GM23338 (cell line): ENCODE measurements at regions not wholly inside any gene's neighbourhood (a gene's known extent, or its start where the extent isn't known, plus 50 kb on each side); places are given as distances from the start of the nearest gene placed in this dataset.

ENCODE experiments used
- ATAC-seq: fragments of 200-7000 bp; cut with Tn5 transposase; 3 replicates; pipeline ENCODE4 v1.9.1; 2020
- DNase-seq: peaks from one replicate; pipeline ENCODE4 v3.0.0-alpha.2; 2015; ENCODE audit warnings: low spot score
- H2AFZ ChIP-seq: fragments of 200-600 bp; sonication (generic); 2 replicates; pipeline ENCODE4 v1.8.0; 2016; ENCODE audit warnings: antibody characterized with exemption, mild to moderate bottlenecking, moderate library complexity
- H3F3A ChIP-seq: fragments of 200-600 bp; sonication (generic); replicated peaks from 2 replicates; pipeline ENCODE4 v1.8.0; 2017; ENCODE audit warnings: antibody characterized with exemption, mixed run types, low read depth
- H3K27ac ChIP-seq: fragments of 200-600 bp; sonication (generic); 2 replicates; pipeline ENCODE4 v1.6.1; 2016; ENCODE audit warnings: low read depth
- H3K27me3 ChIP-seq: fragments of 200-600 bp; sonication (generic); 2 replicates; pipeline ENCODE4 v1.8.0; 2016; ENCODE audit warnings: mild to moderate bottlenecking, mixed run types, moderate library complexity; ENCODE audit not compliant: insufficient read depth
- H3K36me3 ChIP-seq: fragments of 200-600 bp; sonication (generic); 2 replicates; pipeline ENCODE4 v1.8.0; 2016; ENCODE audit warnings: mild to moderate bottlenecking; ENCODE audit not compliant: insufficient read depth
- H3K4me1 ChIP-seq: fragments of 200-600 bp; sonication (generic); 2 replicates; pipeline ENCODE4 v1.8.0; 2016; ENCODE audit warnings: mild to moderate bottlenecking, moderate library complexity; ENCODE audit not compliant: insufficient read depth
- H3K4me2 ChIP-seq: fragments of 200-600 bp; sonication (generic); 2 replicates; pipeline ENCODE4 v1.7.1; 2017; ENCODE audit warnings: mixed run types
- H3K4me3 ChIP-seq: fragments of 200-600 bp; sonication (generic); 2 replicates; pipeline ENCODE4 v1.6.1; 2016; ENCODE audit warnings: mixed run types
- H3K79me2 ChIP-seq: fragments of 200-600 bp; sonication (generic); replicated peaks from 2 replicates; pipeline ENCODE4 v1.8.0; 2017; ENCODE audit warnings: mild to moderate bottlenecking; ENCODE audit not compliant: insufficient read depth
- H3K9me2 ChIP-seq: fragments of 200-600 bp; sonication (generic); 2 replicates; pipeline ENCODE4 v1.8.0; 2017; ENCODE audit not compliant: insufficient read depth
- H4K20me1 ChIP-seq: fragments of 200-600 bp; sonication (generic); replicated peaks from 2 replicates; pipeline ENCODE4 v1.8.0; 2017; ENCODE audit warnings: mild to moderate bottlenecking; ENCODE audit not compliant: insufficient read depth
- H3K27ac Mint-ChIP-seq: 2 replicates; pipeline ENCODE4 v1.8.0; 2020; ENCODE audit warnings: inconsistent platforms, mild to moderate bottlenecking, moderate library complexity, mixed read lengths
- H3K27me3 Mint-ChIP-seq: 3 replicates; pipeline ENCODE4 v1.8.0; 2022; ENCODE audit warnings: low read depth, mild to moderate bottlenecking, moderate library complexity, mixed read lengths, inconsistent platforms; ENCODE audit not compliant: insufficient read depth, poor library complexity
- H3K36me3 Mint-ChIP-seq: 3 replicates; pipeline ENCODE4 v1.8.0; 2021; ENCODE audit warnings: low read depth, mild to moderate bottlenecking, inconsistent platforms, moderate library complexity, mixed read lengths
- H3K4me1 Mint-ChIP-seq: 3 replicates; pipeline ENCODE4 v1.8.0; 2020; ENCODE audit warnings: mild to moderate bottlenecking, inconsistent platforms, mixed read lengths
- H3K4me3 Mint-ChIP-seq: 3 replicates; pipeline ENCODE4 v1.8.0; 2021; ENCODE audit warnings: moderate library complexity, mild to moderate bottlenecking, inconsistent platforms, mixed read lengths
- H3K9me3 Mint-ChIP-seq: 3 replicates; pipeline ENCODE4 v1.8.0; 2020; ENCODE audit warnings: moderate library complexity, mild to moderate bottlenecking, inconsistent platforms, mixed read lengths
- CREB1 ChIP-seq: fragments of 250-450 bp; sonication (Bioruptor Pico); IDR thresholded peaks from 2 replicates; pipeline ENCODE4 v1.5.0; 2020; ENCODE audit warnings: low read depth, mild to moderate bottlenecking, moderate library complexity
- CTCF ChIP-seq, 2 experiments: fragments of 200-600 bp in 1 of 2; sonication (generic) in 1 of 2; conservative IDR thresholded peaks; 2 replicates each; pipeline versions ENCODE4 v1.5.1 to v1.6.1; 2016 to 2017; ENCODE audit warnings: antibody characterized with exemption in 2 of 2, low read depth in 2 of 2, mild to moderate bottlenecking in 2 of 2, moderate library complexity in 1 of 2
- ETS1 ChIP-seq: IDR thresholded peaks from 2 replicates; pipeline ENCODE4 v1.6.1; 2016; ENCODE audit warnings: antibody characterized with exemption
- EZH2 ChIP-seq: fragments of 200-600 bp; sonication (generic); IDR thresholded peaks from one replicate; pipeline ENCODE4 v1.8.0; 2017; ENCODE audit warnings: antibody characterized with exemption, mild to moderate bottlenecking, low read depth; ENCODE audit not compliant: unreplicated experiment
- EZH2phosphoT487 ChIP-seq: fragments of 200-600 bp; sonication (generic); IDR thresholded peaks from one replicate; pipeline ENCODE4 v1.8.1; 2018; ENCODE audit warnings: antibody characterized with exemption; ENCODE audit not compliant: unreplicated experiment
- JUNB ChIP-seq: IDR thresholded peaks from one replicate; pipeline ENCODE4 v1.6.1; 2016; ENCODE audit warnings: antibody characterized with exemption; ENCODE audit not compliant: unreplicated experiment
- NANOG ChIP-seq: IDR thresholded peaks from 2 replicates; pipeline ENCODE4 v1.6.1; 2016; ENCODE audit warnings: antibody characterized with exemption, borderline replicate concordance
- POLR2AphosphoS5 ChIP-seq: IDR thresholded peaks from 2 replicates; pipeline ENCODE4 v1.6.1; 2016; ENCODE audit warnings: antibody characterized with exemption, low read depth
- REST ChIP-seq: IDR thresholded peaks from one replicate; pipeline ENCODE4 v1.6.1; 2018; ENCODE audit warnings: antibody characterized with exemption; ENCODE audit not compliant: unreplicated experiment
- STAT1 ChIP-seq: IDR thresholded peaks from one replicate; pipeline ENCODE4 v1.6.1; 2016; ENCODE audit warnings: antibody characterized with exemption; ENCODE audit not compliant: unreplicated experiment
- ZNF114 ChIP-seq: fragments of 250-450 bp; sonication (Bioruptor Pico); IDR thresholded peaks from 2 replicates; pipeline ENCODE4 v1.5.0; 2020; ENCODE audit warnings: mild to moderate bottlenecking, moderate library complexity
- ZNF331 ChIP-seq: fragments of 250-450 bp; sonication (Bioruptor Pico); IDR thresholded peaks from 2 replicates; pipeline ENCODE4 v1.5.0; 2020; ENCODE audit warnings: low read depth, mild to moderate bottlenecking, moderate library complexity
- ZNF462 ChIP-seq: fragments of 250-450 bp; sonication (Bioruptor Pico); IDR thresholded peaks from 2 replicates; pipeline ENCODE4 v1.5.0; 2020; ENCODE audit warnings: mild to moderate bottlenecking, moderate library complexity

GRCh38 chr4:127194281-127194680 is 438.5 kb upstream of the INTU start (continued):
- no peak for TF ChIP-seq CTCF (conservative IDR thresholded peaks at IDR 0.05; ENCODE audit: low read depth in 2 of 2)

GRCh38 chr4:127196655-127197352 is 436.0 kb upstream of the INTU start:
- no peak for ATAC-seq
- H3K27me3 ChIP-seq: no peaks in the 10 kb centered on the region
- no peaks in the 10 kb centered on the region for H3K79me2 ChIP-seq
- no peak for DNase-seq
- H3K4me1 ChIP-seq: no peaks in the 10 kb centered on the region
- no peaks in the 10 kb centered on the region for H3K9me2 ChIP-seq
- H3K27ac ChIP-seq: no peak overlapping the region
- no peak overlapping the region for H3K4me2 ChIP-seq
- H3K36me3 ChIP-seq: no peaks in the 10 kb centered on the region; the same call in 1 of the 2 replicates
- peaks cover 9% of the 10 kb centered on the region for H3K36me3 Mint-ChIP-seq
- H3K4me3 Mint-ChIP-seq: no peak overlapping the region
- no peaks in the 10 kb centered on the region for H3K27me3 Mint-ChIP-seq
- no peaks in the 10 kb centered on the region for H3K4me1 Mint-ChIP-seq
- H3K9me3 Mint-ChIP-seq: peaks cover 5% of the 10 kb centered on the region; the same call in 2 of the 3 replicates
- no peaks in the 10 kb centered on the region for H3F3A ChIP-seq
- H3K27ac Mint-ChIP-seq: no peak overlapping the region
- no peak overlapping the region for H3K4me3 ChIP-seq
- 0 out of 2 replicates have a peak overlapping the region, but pooled peaks have one; percentile 34 for H2AFZ ChIP-seq
- no peaks in the 10 kb centered on the region for H4K20me1 ChIP-seq
- TF ChIP-seq CREB1 (CRISPR knock-in tag) (no peak), REST (no peak), ETS1 (no peak), JUNB (no peak), ZNF114 (CRISPR knock-in tag) (no peak), EZH2phosphoT487 (no peak), ZNF331 (CRISPR knock-in tag) (no peak), STAT1 (no peak), NANOG (no peak), ZNF462 (CRISPR knock-in tag) (no peak), EZH2 (no peak), POLR2AphosphoS5 (no peak)
